Bronchial epithelial cell (primary cell): ENCODE measurements at regions not wholly inside any gene's neighbourhood (a gene's known extent, or its start where the extent isn't known, plus 50 kb on each side); places are given as distances from the start of the nearest gene placed in this dataset.

Source experiments
- DNase-seq: peaks from one replicate; pipeline ENCODE4 v3.0.0-alpha.2; 2010; ENCODE audit warnings: low read depth
- FAIRE-seq: peaks from 2 replicates; lab custom pipeline; 2011; peaks lifted over from hg19 to GRCh38; lab: Jason Lieb, UNC
- H3K27me3 ChIP-seq: 2 replicates; pipeline ENCODE4 v1.5.1; 2011; ENCODE audit warnings: low read length; ENCODE audit not compliant: control insufficient read depth, insufficient read depth
- H3K36me3 ChIP-seq: 2 replicates; pipeline ENCODE4 v1.5.1; 2011; ENCODE audit warnings: low read length; ENCODE audit not compliant: control insufficient read depth, insufficient read depth
- H3K4me3 ChIP-seq: 2 replicates; pipeline ENCODE4 v1.5.1; 2011; ENCODE audit warnings: mild to moderate bottlenecking, low read depth, low read length, control low read depth
- TF ChIP-seq, protein P1 (sequence below): IDR thresholded peaks from 2 replicates; pipeline ENCODE4 v1.5.1; 2011; ENCODE audit warnings: mild to moderate bottlenecking, moderate library complexity, low read length, control low read depth, inconsistent platforms; ENCODE audit not compliant: insufficient read depth, severe bottlenecking

DNA sequence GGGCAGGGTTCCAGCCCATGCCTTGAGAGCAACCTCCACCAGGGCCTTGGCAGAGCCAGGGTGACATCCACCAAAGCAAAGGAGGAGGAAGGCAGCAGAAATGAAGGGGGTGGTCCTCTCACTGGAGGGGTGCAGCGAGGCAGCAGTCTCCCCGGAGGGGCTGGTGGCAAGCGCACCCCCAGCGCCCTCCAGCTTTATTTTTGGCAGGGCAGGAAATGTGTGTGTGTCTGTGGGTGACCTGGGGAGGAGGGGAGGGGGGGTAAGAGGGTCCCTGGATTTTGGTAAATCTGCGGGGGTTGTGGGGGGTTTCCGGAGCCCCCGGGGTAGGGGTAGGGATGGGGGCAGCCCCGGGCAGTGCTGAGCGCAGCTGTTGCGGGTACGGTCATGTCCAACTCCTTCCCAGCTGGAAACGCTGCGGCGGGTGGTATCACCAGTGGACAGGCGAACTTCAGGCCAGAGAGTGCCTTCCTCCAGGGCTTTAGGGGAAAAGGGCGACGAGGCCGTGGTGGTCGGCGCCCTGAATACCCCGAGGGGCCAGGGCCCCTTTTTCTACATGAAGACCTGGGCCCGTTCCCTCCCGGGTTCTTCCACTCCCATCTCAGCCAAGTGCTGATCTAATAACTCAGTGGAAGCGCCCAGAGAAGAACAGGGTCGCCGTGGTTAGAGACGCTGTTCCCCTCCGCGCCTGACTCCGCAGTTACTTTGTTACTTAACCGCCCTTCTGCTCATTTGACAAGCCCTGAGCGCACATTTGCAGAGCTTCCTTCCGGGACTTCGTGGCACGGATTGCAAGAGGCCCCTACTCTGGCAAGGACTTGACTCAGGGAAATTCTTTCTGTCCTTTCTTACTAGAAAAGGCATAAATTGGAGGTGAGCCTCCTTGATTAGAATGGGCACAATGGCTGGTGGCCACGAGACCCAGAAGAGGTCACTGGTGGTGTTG is 55.2 kb downstream of the FOS start:
- TF ChIP-seq, protein P1, sequence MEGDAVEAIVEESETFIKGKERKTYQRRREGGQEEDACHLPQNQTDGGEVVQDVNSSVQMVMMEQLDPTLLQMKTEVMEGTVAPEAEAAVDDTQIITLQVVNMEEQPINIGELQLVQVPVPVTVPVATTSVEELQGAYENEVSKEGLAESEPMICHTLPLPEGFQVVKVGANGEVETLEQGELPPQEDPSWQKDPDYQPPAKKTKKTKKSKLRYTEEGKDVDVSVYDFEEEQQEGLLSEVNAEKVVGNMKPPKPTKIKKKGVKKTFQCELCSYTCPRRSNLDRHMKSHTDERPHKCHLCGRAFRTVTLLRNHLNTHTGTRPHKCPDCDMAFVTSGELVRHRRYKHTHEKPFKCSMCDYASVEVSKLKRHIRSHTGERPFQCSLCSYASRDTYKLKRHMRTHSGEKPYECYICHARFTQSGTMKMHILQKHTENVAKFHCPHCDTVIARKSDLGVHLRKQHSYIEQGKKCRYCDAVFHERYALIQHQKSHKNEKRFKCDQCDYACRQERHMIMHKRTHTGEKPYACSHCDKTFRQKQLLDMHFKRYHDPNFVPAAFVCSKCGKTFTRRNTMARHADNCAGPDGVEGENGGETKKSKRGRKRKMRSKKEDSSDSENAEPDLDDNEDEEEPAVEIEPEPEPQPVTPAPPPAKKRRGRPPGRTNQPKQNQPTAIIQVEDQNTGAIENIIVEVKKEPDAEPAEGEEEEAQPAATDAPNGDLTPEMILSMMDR: no peak
- H3K4me3 ChIP-seq: no peak overlapping the region
- DNase-seq (no peak), FAIRE-seq (no peak)
- no peaks in the 10 kb centered on the region for H3K27me3 ChIP-seq
- no peaks in the 10 kb centered on the region for H3K36me3 ChIP-seq

DNA sequence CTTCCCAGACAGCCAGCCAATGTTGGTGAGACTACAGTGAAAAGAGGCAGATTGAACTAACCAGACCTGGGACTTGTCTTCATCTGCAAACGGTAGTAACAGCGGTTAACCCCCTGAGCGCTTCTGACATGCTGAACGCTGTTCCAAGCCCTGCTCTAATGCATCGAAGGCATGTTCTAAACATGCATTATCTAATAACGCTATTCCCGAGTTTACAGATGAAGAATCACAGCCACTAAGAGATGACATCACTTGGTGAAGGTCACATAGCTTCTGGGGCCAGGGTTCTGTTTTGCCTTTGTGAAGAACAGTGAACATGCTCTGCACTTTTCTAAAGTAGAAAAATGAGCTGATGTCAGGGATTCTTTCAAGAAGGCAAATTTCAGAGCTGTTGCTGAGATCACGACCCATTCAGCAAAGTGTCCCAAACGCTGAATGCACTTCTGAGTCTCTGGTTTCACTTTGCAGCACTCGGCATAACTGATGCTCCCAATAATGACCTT is 56.0 kb downstream of the FOS start:
- Histone ChIP-seq H3K4me3 (no peak overlapping the region), H3K36me3 (no peaks in the 10 kb centered on the region), H3K27me3 (no peaks in the 10 kb centered on the region)
- FAIRE-seq (no peak), DNase-seq (no peak)
- TF ChIP-seq, protein P1: no peak

DNA sequence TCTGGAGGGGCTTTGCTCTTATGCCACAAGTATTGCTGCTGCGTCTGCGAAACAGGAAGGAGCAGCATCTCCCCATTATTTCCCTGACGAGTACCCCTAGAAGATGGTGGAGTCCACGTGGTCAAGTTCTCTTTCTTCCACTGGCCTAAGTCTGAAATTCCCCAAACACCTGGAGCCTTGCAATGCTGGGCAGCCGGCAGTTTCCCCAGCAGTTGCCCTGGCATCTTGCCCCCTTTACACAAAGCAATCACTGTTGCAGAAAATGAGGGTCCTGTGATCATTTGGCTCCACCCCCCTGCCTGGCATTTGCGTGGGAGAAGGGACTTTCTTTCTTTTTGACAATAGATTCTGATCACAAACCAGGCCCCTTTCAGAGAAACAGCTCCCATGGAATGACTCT is 56.9 kb downstream of the FOS start:
- Histone ChIP-seq H3K4me3 (no peak overlapping the region), H3K36me3 (no peaks in the 10 kb centered on the region), H3K27me3 (no peaks in the 10 kb centered on the region)
- DNase-seq (no peak), FAIRE-seq (no peak)
- TF ChIP-seq, protein P1: no peak

DNA sequence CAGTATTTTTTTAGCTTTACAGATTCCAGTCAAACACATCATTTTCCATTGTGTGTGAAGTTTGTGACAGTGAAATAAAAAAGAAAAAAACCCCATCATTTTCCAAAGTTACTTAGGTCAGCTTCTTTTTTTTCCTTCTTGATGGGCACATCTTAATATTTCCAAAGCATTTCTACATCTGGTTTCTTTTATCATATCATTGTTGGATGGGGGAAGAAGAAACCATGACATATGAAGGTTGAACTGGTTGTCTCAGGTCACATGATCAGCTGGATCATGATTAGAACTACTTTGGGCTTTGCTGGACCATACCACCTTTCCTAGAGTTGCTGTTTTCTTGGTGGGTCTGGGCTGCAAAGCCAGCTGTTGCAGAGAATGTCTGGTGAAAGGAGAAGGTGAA is 59.8 kb downstream of the FOS start:
- TF ChIP-seq, protein P1: no peak
- Histone ChIP-seq H3K4me3 (no peak overlapping the region), H3K36me3 (no peaks in the 10 kb centered on the region), H3K27me3 (no peaks in the 10 kb centered on the region)
- FAIRE-seq: no peak
- DNase-seq: no peak

DNA sequence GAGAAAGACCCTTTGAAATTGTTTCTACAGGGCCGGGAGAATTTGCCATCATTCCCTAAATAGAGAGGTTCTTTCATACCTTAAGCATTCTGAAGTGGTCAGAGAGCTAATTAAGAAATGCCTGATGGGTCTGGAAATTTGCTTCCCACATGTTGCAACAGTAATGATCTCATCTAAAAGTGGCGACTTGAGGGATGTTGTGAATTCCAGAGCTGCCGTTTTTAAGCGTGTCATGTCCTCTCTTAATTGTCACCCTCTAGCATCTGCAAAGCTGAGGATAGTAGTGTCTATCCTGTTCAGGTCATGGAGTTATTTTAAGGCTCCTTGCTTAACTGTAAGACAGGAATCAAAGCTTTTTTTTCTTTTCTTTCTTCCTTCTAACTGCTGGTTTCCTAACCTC is 60.4 kb downstream of the FOS start:
- H3K4me3 ChIP-seq: no peak overlapping the region
- TF ChIP-seq, protein P1: no peak
- no peaks in the 10 kb centered on the region for H3K36me3 ChIP-seq
- DNase-seq (peak; percentile 18), FAIRE-seq (no peak)
- H3K27me3 ChIP-seq: no peaks in the 10 kb centered on the region
